Subcutaneous abdominal adipose tissue (tissue), 5 donors: ENCODE measurements at regions not wholly inside any gene's neighbourhood (a gene's known extent, or its start where the extent isn't known, plus 50 kb on each side); places are given as distances from the start of the nearest gene placed in this dataset.
A peak's percentile ranks its signal among the peaks of the same experiment; 100 is the strongest.

Experiments used
- H3K27ac ChIP-seq: one replicate; pipeline ENCODE4 v1.7.0; 2013; ENCODE audit warnings: low read depth, mild to moderate bottlenecking, inconsistent platforms, low read length, moderate library complexity
- H3K27me3 ChIP-seq, 5 donors: one replicate each; pipeline ENCODE4 v1.7.0; 2013; ENCODE audit warnings: low read length in 5 of 5, inconsistent platforms in 1 of 5; ENCODE audit not compliant: control insufficient read depth in 5 of 5, insufficient read depth in 4 of 5
- H3K36me3 ChIP-seq, 5 donors: one replicate each; pipeline ENCODE4 v1.7.0; 2013; ENCODE audit warnings: low read length in 5 of 5; ENCODE audit not compliant: control insufficient read depth in 5 of 5, insufficient read depth in 5 of 5
- H3K4me1 ChIP-seq, 5 donors: one replicate each; pipeline ENCODE4 v1.7.0; 2013; ENCODE audit warnings: low read length in 5 of 5, mild to moderate bottlenecking in 3 of 5, moderate library complexity in 1 of 5; ENCODE audit not compliant: control insufficient read depth in 5 of 5, insufficient read depth in 5 of 5
- H3K4me3 ChIP-seq, 5 donors: one replicate each; pipeline ENCODE4 v1.7.0; 2013; ENCODE audit warnings: low read length in 5 of 5, low read depth in 1 of 5
- H3K9ac ChIP-seq, 5 donors: one replicate each; pipeline ENCODE4 v1.7.0; 2013; ENCODE audit warnings: low read length in 5 of 5, mild to moderate bottlenecking in 4 of 5, moderate library complexity in 3 of 5
- H3K9me3 ChIP-seq, 5 donors: one replicate each; pipeline ENCODE4 v1.7.0; 2013; ENCODE audit warnings: low read length in 5 of 5; ENCODE audit not compliant: control insufficient read depth in 5 of 5
- donor health status: healthy.
- donor health status: healthy.
- donor health status: healthy.
- donor health status: healthy.
- donor health status: healthy.

- peak overlapping the region in 4 of 5 donors; percentile 66 to 78 (median 76) for H3K4me3 ChIP-seq
- peak overlapping the region; percentile 65 for H3K27ac ChIP-seq
Measured at GRCh38 chr10:75295868-75296441, 60.2 kb upstream of the COMTD1 start.

GRCh38 chr10:75294866-75295701, 59.3 kb upstream of the COMTD1 start:
- peak overlapping the region; percentile 66 to 78 (median 77) for H3K4me3 ChIP-seq
- peaks cover 3 to 5% (median 5%) of the 10 kb centered on the region in 5 donors for H3K9me3 ChIP-seq
- H3K27me3 ChIP-seq = no peaks in the 10 kb centered on the region
- peak overlapping the region; percentile 57 to 93 (median 74) for H3K9ac ChIP-seq
- peak overlapping the region; percentile 65 for H3K27ac ChIP-seq
- no peaks in the 10 kb centered on the region for H3K36me3 ChIP-seq
- H3K4me1 ChIP-seq = peaks cover 2 to 26% (median 16%) of the 10 kb centered on the region in 5 donors

More at GRCh38 chr10:75295868-75296441, 60.2 kb upstream of the COMTD1 start:
- Histone ChIP-seq H3K9me3 (no peaks in the 10 kb centered on the region), H3K27me3 (no peaks in the 10 kb centered on the region), H3K36me3 (no peaks in the 10 kb centered on the region), H3K4me1 (peaks cover 2 to 26% (median 16%) of the 10 kb centered on the region in 5 donors), H3K9ac (peak overlapping the region in 4 of 5 donors; percentile 60 to 93 (median 74))

- Histone ChIP-seq H3K4me3 (peak overlapping the region; percentile 66 to 78 (median 76)), H3K27me3 (no peaks in the 10 kb centered on the region), H3K36me3 (no peaks in the 10 kb centered on the region), H3K9ac (peak overlapping the region in 4 of 5 donors; percentile 57 to 74 (median 70)), H3K9me3 (peaks cover 5 to 9% (median 6%) of the 10 kb centered on the region in 5 donors), H3K4me1 (peaks cover 2 to 26% (median 16%) of the 10 kb centered on the region in 5 donors), H3K27ac (peak overlapping the region; percentile 65)
Measured at GRCh38 chr10:75294518-75294865, 58.7 kb upstream of the COMTD1 start.

GRCh38 chr10:75294031-75294437, 58.3 kb upstream of the COMTD1 start:
- no peaks in the 10 kb centered on the region for H3K27me3 ChIP-seq
- peaks cover 5 to 9% (median 6%) of the 10 kb centered on the region in 5 donors for H3K9me3 ChIP-seq
- H3K36me3 ChIP-seq = no peaks in the 10 kb centered on the region
- H3K4me3 ChIP-seq = peak overlapping the region; percentile 9 to 78 (median 66)
- H3K4me1 ChIP-seq = peaks cover 2 to 26% (median 16%) of the 10 kb centered on the region in 5 donors
- H3K9ac ChIP-seq = peak overlapping the region in 4 of 5 donors; percentile 57 to 74 (median 70)
- H3K27ac ChIP-seq = peak overlapping the region; percentile 65

GRCh38 chr10:75293446-75293820, 57.7 kb upstream of the COMTD1 start:
- peaks cover 2 to 26% (median 16%) of the 10 kb centered on the region in 5 donors for H3K4me1 ChIP-seq
- H3K36me3 ChIP-seq = no peaks in the 10 kb centered on the region
- no peak overlapping the region for H3K27ac ChIP-seq

GRCh38 chr10:75292794-75293445, 57.2 kb upstream of the COMTD1 start:
- Histone ChIP-seq H3K9ac (no peak overlapping the region), H3K27ac (no peak overlapping the region), H3K27me3 (no peaks in the 10 kb centered on the region), H3K4me1 (peaks cover 2 to 26% (median 16%) of the 10 kb centered on the region in 5 donors), H3K36me3 (no peaks in the 10 kb centered on the region), H3K9me3 (peaks cover 5 to 9% (median 6%) of the 10 kb centered on the region in 5 donors), H3K4me3 (no peak overlapping the region)

More at GRCh38 chr10:75293446-75293820, 57.7 kb upstream of the COMTD1 start:
- Histone ChIP-seq H3K9ac (no peak overlapping the region), H3K27me3 (no peaks in the 10 kb centered on the region), H3K9me3 (peaks cover 5 to 9% (median 6%) of the 10 kb centered on the region in 5 donors), H3K4me3 (no peak overlapping the region)

GRCh38 chr10:75291805-75292204, 56.0 kb upstream of the COMTD1 start:
- no peak overlapping the region for H3K9ac ChIP-seq
- no peak overlapping the region for H3K27ac ChIP-seq
- H3K36me3 ChIP-seq = no peaks in the 10 kb centered on the region
- H3K4me3 ChIP-seq = no peak overlapping the region
- peaks cover 2 to 26% (median 18%) of the 10 kb centered on the region in 5 donors for H3K4me1 ChIP-seq
- peaks cover 0 to 4% (median 0%) of the 10 kb centered on the region in 5 donors for H3K27me3 ChIP-seq
- peaks cover 5 to 9% (median 6%) of the 10 kb centered on the region in 5 donors for H3K9me3 ChIP-seq

GRCh38 chr10:75288140-75288711, 52.5 kb upstream of the COMTD1 start:
- Histone ChIP-seq H3K4me3 (no peak overlapping the region), H3K9ac (no peak overlapping the region), H3K9me3 (peaks cover 5 to 9% (median 6%) of the 10 kb centered on the region in 5 donors), H3K27me3 (peaks cover 0 to 5% (median 0%) of the 10 kb centered on the region in 5 donors), H3K27ac (no peak overlapping the region), H3K36me3 (no peaks in the 10 kb centered on the region), H3K4me1 (peaks cover 2 to 8% (median 6%) of the 10 kb centered on the region in 5 donors)

- H3K9ac ChIP-seq = no peak overlapping the region
- H3K36me3 ChIP-seq = no peaks in the 10 kb centered on the region
- H3K4me1 ChIP-seq = peaks cover 2 to 10% (median 9%) of the 10 kb centered on the region in 5 donors
- peaks cover 0 to 5% (median 0%) of the 10 kb centered on the region in 5 donors for H3K27me3 ChIP-seq
- no peak overlapping the region for H3K4me3 ChIP-seq
- no peak overlapping the region for H3K27ac ChIP-seq
- H3K9me3 ChIP-seq = peaks cover 5 to 9% (median 6%) of the 10 kb centered on the region in 5 donors
Measured at GRCh38 chr10:75287697-75288096, 51.9 kb upstream of the COMTD1 start.
